ENCODE measurements at regions not wholly inside any gene's neighbourhood (a gene's known extent, or its start where the extent isn't known, plus 50 kb on each side); places are given as distances from the start of the nearest gene placed in this dataset.

- Histone ChIP-seq H3K27me3 (ENCODE audit: control insufficient read depth in 2 of 2, insufficient read depth in 2 of 2, low read length in 2 of 2) (no peaks in the 10 kb centered on the region), H3K4me3 (ENCODE audit: low read length) (no peak overlapping the region), H3K9me3 (ENCODE audit: control insufficient read depth in 2 of 3, low read length in 3 of 3) (no peaks in the 10 kb centered on the region), H3K4me1 (ENCODE audit: control insufficient read depth in 2 of 2, insufficient read depth in 2 of 2, low read length in 2 of 2) (peaks cover 0 to 5% of the 10 kb centered on the region in 2 donors), H3K27ac (ENCODE audit: low read depth, low read length) (no peak overlapping the region), H3K36me3 (ENCODE audit: control insufficient read depth in 2 of 3, insufficient read depth in 3 of 3, low read length in 3 of 3) (no peaks in the 10 kb centered on the region)
- H3K27me3 Mint-ChIP-seq, result peaks cover 8 to 36% (median 16%) of the 10 kb centered on the region in 5 donors
- no peak overlapping the region for H3K27ac Mint-ChIP-seq
- intact Hi-C loops (cut with micrococcal nuclease), result no loop called here
- POLR2A ChIA-PET, result no interaction called here
- no peak for DNase-seq
- H3K36me3 Mint-ChIP-seq, result no peaks in the 10 kb centered on the region
- H3K9me3 Mint-ChIP-seq, result peaks cover 0 to 2% (median 0%) of the 10 kb centered on the region in 11 donors
- H3K4me3 Mint-ChIP-seq, result no peak overlapping the region
- no peak for ATAC-seq
- CTCF ChIA-PET, result no interaction called here
- peaks cover 5 to 11% (median 7%) of the 10 kb centered on the region in 7 donors for H3K4me1 Mint-ChIP-seq
Measured at GRCh38 chr3:115518100-115518852, 105.0 kb upstream of the GAP43 start.

GRCh38 chr3:115520241-115520640, 103.1 kb upstream of the GAP43 start:
- Mint-ChIP-seq H3K4me3 (no peak overlapping the region), H3K9me3 (no peaks in the 10 kb centered on the region), H3K36me3 (no peaks in the 10 kb centered on the region), H3K4me1 (peaks cover 0 to 5% (median 0%) of the 10 kb centered on the region in 7 donors), H3K27ac (no peak overlapping the region), H3K27me3 (peaks cover 0 to 29% (median 16%) of the 10 kb centered on the region in 5 donors)
- Histone ChIP-seq H3K36me3 (ENCODE audit: control insufficient read depth in 2 of 3, insufficient read depth in 3 of 3, low read length in 3 of 3) (no peaks in the 10 kb centered on the region), H3K9me3 (ENCODE audit: control insufficient read depth in 2 of 3, low read length in 3 of 3) (no peaks in the 10 kb centered on the region), H3K4me3 (ENCODE audit: low read length) (no peak overlapping the region), H3K27ac (ENCODE audit: low read depth, low read length) (no peak overlapping the region), H3K27me3 (ENCODE audit: control insufficient read depth in 2 of 2, insufficient read depth in 2 of 2, low read length in 2 of 2) (no peaks in the 10 kb centered on the region), H3K4me1 (ENCODE audit: control insufficient read depth in 2 of 2, insufficient read depth in 2 of 2, low read length in 2 of 2) (no peaks in the 10 kb centered on the region)
- ChIA-PET CTCF (no interaction called here), POLR2A (no interaction called here)
- intact Hi-C loops (cut with micrococcal nuclease), result no loop called here
- DNase-seq (no peak), ATAC-seq (no peak)

- Histone ChIP-seq H3K9me3 (ENCODE audit: control insufficient read depth in 2 of 3, low read length in 3 of 3) (no peaks in the 10 kb centered on the region), H3K27me3 (ENCODE audit: control insufficient read depth in 2 of 2, insufficient read depth in 2 of 2, low read length in 2 of 2) (no peaks in the 10 kb centered on the region), H3K4me1 (ENCODE audit: control insufficient read depth in 2 of 2, insufficient read depth in 2 of 2, low read length in 2 of 2) (no peaks in the 10 kb centered on the region), H3K36me3 (ENCODE audit: control insufficient read depth in 2 of 3, insufficient read depth in 3 of 3, low read length in 3 of 3) (no peaks in the 10 kb centered on the region), H3K4me3 (ENCODE audit: low read length) (no peak overlapping the region), H3K27ac (ENCODE audit: low read depth, low read length) (no peak overlapping the region)
- no peak overlapping the region for H3K27ac Mint-ChIP-seq
- ChIA-PET CTCF (interaction anchor here (0.8 kb wide), 1 partner anchor 11 kb away, joined by 4 read pairs; no protein-coding TSS in a partner anchor), POLR2A (no interaction called here)
- no peak overlapping the region for H3K4me3 Mint-ChIP-seq
- ATAC-seq (no peak), DNase-seq (no peak)
- H3K4me1 Mint-ChIP-seq, result peaks cover 0 to 5% (median 0%) of the 10 kb centered on the region in 7 donors
- no peaks in the 10 kb centered on the region for H3K36me3 Mint-ChIP-seq
- no peaks in the 10 kb centered on the region for H3K9me3 Mint-ChIP-seq
- H3K27me3 Mint-ChIP-seq, result peaks cover 0 to 29% (median 16%) of the 10 kb centered on the region in 5 donors
- intact Hi-C loops (cut with micrococcal nuclease), result no loop called here
Measured at GRCh38 chr3:115520651-115521245, 102.6 kb upstream of the GAP43 start.

- POLR2A ChIA-PET, result no interaction called here
- H3K4me1 ChIP-seq (ENCODE audit: control insufficient read depth in 2 of 2, insufficient read depth in 2 of 2, low read length in 2 of 2), result no peaks in the 10 kb centered on the region
- Mint-ChIP-seq H3K9me3 (peaks cover 0 to 4% (median 0%) of the 10 kb centered on the region in 11 donors), H3K36me3 (no peaks in the 10 kb centered on the region), H3K4me3 (no peak overlapping the region), H3K4me1 (peaks cover 0 to 5% (median 0%) of the 10 kb centered on the region in 7 donors), H3K27ac (no peak overlapping the region), H3K27me3 (peaks cover 0 to 24% (median 14%) of the 10 kb centered on the region in 5 donors)
- ATAC-seq (no peak), DNase-seq (no peak)
- H3K27me3 ChIP-seq (ENCODE audit: control insufficient read depth in 2 of 2, insufficient read depth in 2 of 2, low read length in 2 of 2), result no peaks in the 10 kb centered on the region
- CTCF ChIA-PET, result no interaction called here
- no peak overlapping the region for H3K4me3 ChIP-seq (ENCODE audit: low read length)
- H3K36me3 ChIP-seq (ENCODE audit: control insufficient read depth in 2 of 3, insufficient read depth in 3 of 3, low read length in 3 of 3), result no peaks in the 10 kb centered on the region
- H3K9me3 ChIP-seq (ENCODE audit: control insufficient read depth in 2 of 3, low read length in 3 of 3), result no peaks in the 10 kb centered on the region
- H3K27ac ChIP-seq (ENCODE audit: low read depth, low read length), result no peak overlapping the region
- intact Hi-C loops (cut with micrococcal nuclease), result no loop called here
Measured at GRCh38 chr3:115523458-115523857, 99.9 kb upstream of the GAP43 start.

GRCh38 chr3:115524549-115524948, 98.8 kb upstream of the GAP43 start:
- H3K36me3 ChIP-seq (ENCODE audit: control insufficient read depth in 2 of 3, insufficient read depth in 3 of 3, low read length in 3 of 3), result no peaks in the 10 kb centered on the region
- CTCF ChIA-PET, result no interaction called here
- H3K4me1 Mint-ChIP-seq, result peaks cover 0 to 5% (median 0%) of the 10 kb centered on the region in 7 donors
- H3K4me3 ChIP-seq (ENCODE audit: low read length), result no peak overlapping the region
- intact Hi-C loops (cut with micrococcal nuclease), result no loop called here
- peaks cover 0 to 7% (median 0%) of the 10 kb centered on the region in 11 donors for H3K9me3 Mint-ChIP-seq
- H3K27ac ChIP-seq (ENCODE audit: low read depth, low read length), result no peak overlapping the region
- H3K27me3 Mint-ChIP-seq, result peaks cover 0 to 14% (median 9%) of the 10 kb centered on the region in 5 donors
- no peaks in the 10 kb centered on the region for H3K36me3 Mint-ChIP-seq
- H3K27ac Mint-ChIP-seq, result no peak overlapping the region
- H3K9me3 ChIP-seq (ENCODE audit: control insufficient read depth in 2 of 3, low read length in 3 of 3), result no peaks in the 10 kb centered on the region
- DNase-seq (no peak), ATAC-seq (no peak)
- POLR2A ChIA-PET, result no interaction called here
- no peaks in the 10 kb centered on the region for H3K27me3 ChIP-seq (ENCODE audit: control insufficient read depth in 2 of 2, insufficient read depth in 2 of 2, low read length in 2 of 2)
- no peaks in the 10 kb centered on the region for H3K4me1 ChIP-seq (ENCODE audit: control insufficient read depth in 2 of 2, insufficient read depth in 2 of 2, low read length in 2 of 2)
- no peak overlapping the region for H3K4me3 Mint-ChIP-seq

GRCh38 chr3:115525731-115526130, 97.6 kb upstream of the GAP43 start:
- intact Hi-C loops (cut with micrococcal nuclease), result no loop called here
- no peak for DNase-seq
- POLR2A ChIA-PET, result no interaction called here
- no peaks in the 10 kb centered on the region for H3K27me3 ChIP-seq (ENCODE audit: control insufficient read depth in 2 of 2, insufficient read depth in 2 of 2, low read length in 2 of 2)
- peaks cover 0 to 1% (median 0%) of the 10 kb centered on the region in 7 donors for H3K4me1 Mint-ChIP-seq
- peaks cover 0 to 8% (median 8%) of the 10 kb centered on the region in 5 donors for H3K27me3 Mint-ChIP-seq
- no peaks in the 10 kb centered on the region for H3K36me3 ChIP-seq (ENCODE audit: control insufficient read depth in 2 of 3, insufficient read depth in 3 of 3, low read length in 3 of 3)
- no peak overlapping the region for H3K4me3 Mint-ChIP-seq
- no peaks in the 10 kb centered on the region for H3K9me3 ChIP-seq (ENCODE audit: control insufficient read depth in 2 of 3, low read length in 3 of 3)
- H3K27ac ChIP-seq (ENCODE audit: low read depth, low read length), result no peak overlapping the region
- H3K36me3 Mint-ChIP-seq, result no peaks in the 10 kb centered on the region
- H3K27ac Mint-ChIP-seq, result no peak overlapping the region
- no peak for ATAC-seq
- no peaks in the 10 kb centered on the region for H3K4me1 ChIP-seq (ENCODE audit: control insufficient read depth in 2 of 2, insufficient read depth in 2 of 2, low read length in 2 of 2)
- CTCF ChIA-PET, result no interaction called here
- H3K9me3 Mint-ChIP-seq, result peaks cover 0 to 7% (median 0%) of the 10 kb centered on the region in 11 donors
- H3K4me3 ChIP-seq (ENCODE audit: low read length), result no peak overlapping the region

- H3K27me3 ChIP-seq (ENCODE audit: control insufficient read depth in 2 of 2, insufficient read depth in 2 of 2, low read length in 2 of 2), result no peaks in the 10 kb centered on the region
- Mint-ChIP-seq H3K27ac (no peak overlapping the region), H3K36me3 (no peaks in the 10 kb centered on the region), H3K27me3 (peaks cover 2 to 34% (median 27%) of the 10 kb centered on the region in 5 donors), H3K9me3 (peaks cover 0 to 16% (median 4%) of the 10 kb centered on the region in 11 donors), H3K4me1 (no peaks in the 10 kb centered on the region), H3K4me3 (no peak overlapping the region)
- H3K9me3 ChIP-seq (ENCODE audit: control insufficient read depth in 2 of 3, low read length in 3 of 3), result no peaks in the 10 kb centered on the region
- intact Hi-C loops (cut with micrococcal nuclease), result no loop called here
- DNase-seq, result no peak
- no peaks in the 10 kb centered on the region for H3K36me3 ChIP-seq (ENCODE audit: control insufficient read depth in 2 of 3, insufficient read depth in 3 of 3, low read length in 3 of 3)
- H3K4me1 ChIP-seq (ENCODE audit: control insufficient read depth in 2 of 2, insufficient read depth in 2 of 2, low read length in 2 of 2), result no peaks in the 10 kb centered on the region
- H3K4me3 ChIP-seq (ENCODE audit: low read length), result no peak overlapping the region
- ChIA-PET CTCF (no interaction called here), POLR2A (no interaction called here)
- no peak for ATAC-seq
- no peak overlapping the region for H3K27ac ChIP-seq (ENCODE audit: low read depth, low read length)
Measured at GRCh38 chr3:115533218-115533617, 90.1 kb upstream of the GAP43 start.

All from naive thymus-derived CD4-positive, alpha-beta T cell (primary cell).